GM23338 (cell line): ENCODE measurements at regions not wholly inside any gene's neighbourhood (a gene's known extent, or its start where the extent isn't known, plus 50 kb on each side); places are given as distances from the start of the nearest gene placed in this dataset.
"Not testable (repeated sequence)": the region's sequence is repeated elsewhere in the genome, so short reads cannot be mapped to it uniquely, and the experiment has no call there.

ENCODE experiments used
- ATAC-seq: fragments of 200-7000 bp; cut with Tn5 transposase; 3 replicates; pipeline ENCODE4 v1.9.1; 2020
- DNase-seq: peaks from one replicate; pipeline ENCODE4 v3.0.0-alpha.2; 2015; ENCODE audit warnings: low spot score
- H2AFZ ChIP-seq: fragments of 200-600 bp; sonication (generic); 2 replicates; pipeline ENCODE4 v1.8.0; 2016; ENCODE audit warnings: antibody characterized with exemption, mild to moderate bottlenecking, moderate library complexity
- H3F3A ChIP-seq: fragments of 200-600 bp; sonication (generic); replicated peaks from 2 replicates; pipeline ENCODE4 v1.8.0; 2017; ENCODE audit warnings: antibody characterized with exemption, mixed run types, low read depth
- H3K27ac ChIP-seq: fragments of 200-600 bp; sonication (generic); 2 replicates; pipeline ENCODE4 v1.6.1; 2016; ENCODE audit warnings: low read depth
- H3K27me3 ChIP-seq: fragments of 200-600 bp; sonication (generic); 2 replicates; pipeline ENCODE4 v1.8.0; 2016; ENCODE audit warnings: mild to moderate bottlenecking, mixed run types, moderate library complexity; ENCODE audit not compliant: insufficient read depth
- H3K36me3 ChIP-seq: fragments of 200-600 bp; sonication (generic); 2 replicates; pipeline ENCODE4 v1.8.0; 2016; ENCODE audit warnings: mild to moderate bottlenecking; ENCODE audit not compliant: insufficient read depth
- H3K4me1 ChIP-seq: fragments of 200-600 bp; sonication (generic); 2 replicates; pipeline ENCODE4 v1.8.0; 2016; ENCODE audit warnings: mild to moderate bottlenecking, moderate library complexity; ENCODE audit not compliant: insufficient read depth
- H3K4me2 ChIP-seq: fragments of 200-600 bp; sonication (generic); 2 replicates; pipeline ENCODE4 v1.7.1; 2017; ENCODE audit warnings: mixed run types
- H3K4me3 ChIP-seq: fragments of 200-600 bp; sonication (generic); 2 replicates; pipeline ENCODE4 v1.6.1; 2016; ENCODE audit warnings: mixed run types
- H3K79me2 ChIP-seq: fragments of 200-600 bp; sonication (generic); replicated peaks from 2 replicates; pipeline ENCODE4 v1.8.0; 2017; ENCODE audit warnings: mild to moderate bottlenecking; ENCODE audit not compliant: insufficient read depth
- H3K9me2 ChIP-seq: fragments of 200-600 bp; sonication (generic); 2 replicates; pipeline ENCODE4 v1.8.0; 2017; ENCODE audit not compliant: insufficient read depth
- H4K20me1 ChIP-seq: fragments of 200-600 bp; sonication (generic); replicated peaks from 2 replicates; pipeline ENCODE4 v1.8.0; 2017; ENCODE audit warnings: mild to moderate bottlenecking; ENCODE audit not compliant: insufficient read depth
- H3K27ac Mint-ChIP-seq: 2 replicates; pipeline ENCODE4 v1.8.0; 2020; ENCODE audit warnings: inconsistent platforms, mild to moderate bottlenecking, moderate library complexity, mixed read lengths
- H3K27me3 Mint-ChIP-seq: 3 replicates; pipeline ENCODE4 v1.8.0; 2022; ENCODE audit warnings: low read depth, mild to moderate bottlenecking, moderate library complexity, mixed read lengths, inconsistent platforms; ENCODE audit not compliant: insufficient read depth, poor library complexity
- H3K36me3 Mint-ChIP-seq: 3 replicates; pipeline ENCODE4 v1.8.0; 2021; ENCODE audit warnings: low read depth, mild to moderate bottlenecking, inconsistent platforms, moderate library complexity, mixed read lengths
- H3K4me1 Mint-ChIP-seq: 3 replicates; pipeline ENCODE4 v1.8.0; 2020; ENCODE audit warnings: mild to moderate bottlenecking, inconsistent platforms, mixed read lengths
- H3K4me3 Mint-ChIP-seq: 3 replicates; pipeline ENCODE4 v1.8.0; 2021; ENCODE audit warnings: moderate library complexity, mild to moderate bottlenecking, inconsistent platforms, mixed read lengths
- H3K9me3 Mint-ChIP-seq: 3 replicates; pipeline ENCODE4 v1.8.0; 2020; ENCODE audit warnings: moderate library complexity, mild to moderate bottlenecking, inconsistent platforms, mixed read lengths
- JUNB ChIP-seq: IDR thresholded peaks from one replicate; pipeline ENCODE4 v1.6.1; 2016; ENCODE audit warnings: antibody characterized with exemption; ENCODE audit not compliant: unreplicated experiment
- NANOG ChIP-seq: IDR thresholded peaks from 2 replicates; pipeline ENCODE4 v1.6.1; 2016; ENCODE audit warnings: antibody characterized with exemption, borderline replicate concordance
- TF ChIP-seq, protein P1 (sequence below): fragments of 250-450 bp; sonication (Bioruptor Pico); IDR thresholded peaks from 2 replicates; pipeline ENCODE4 v1.5.0; 2020; ENCODE audit warnings: mild to moderate bottlenecking, moderate library complexity
- TF ChIP-seq, protein P2 (sequence below), 2 experiments: fragments of 200-600 bp in 1 of 2; sonication (generic) in 1 of 2; conservative IDR thresholded peaks; 2 replicates each; pipeline versions ENCODE4 v1.5.1 to v1.6.1; 2016 to 2017; ENCODE audit warnings: antibody characterized with exemption in 2 of 2, low read depth in 2 of 2, mild to moderate bottlenecking in 2 of 2, moderate library complexity in 1 of 2

DNA sequence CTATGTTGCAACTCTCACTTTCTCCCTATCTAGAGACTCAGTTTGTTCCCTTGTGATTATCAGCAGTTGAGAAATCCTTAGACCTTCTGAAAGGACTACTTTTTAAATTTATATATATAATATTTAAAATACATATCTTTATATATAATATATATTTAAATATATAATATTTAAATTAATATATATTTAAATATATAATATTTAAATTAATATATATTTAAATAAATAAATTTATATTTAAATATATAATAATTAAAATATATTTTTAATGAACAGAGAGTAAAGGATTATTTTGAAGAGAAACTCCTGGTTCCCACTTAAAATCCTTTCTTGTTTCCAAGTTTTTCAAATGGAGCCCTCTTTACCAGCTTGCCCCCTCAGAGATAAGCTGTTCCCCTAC, 83.7 kb upstream of the TRIM77 start (continued):
- TF ChIP-seq, protein P1, sequence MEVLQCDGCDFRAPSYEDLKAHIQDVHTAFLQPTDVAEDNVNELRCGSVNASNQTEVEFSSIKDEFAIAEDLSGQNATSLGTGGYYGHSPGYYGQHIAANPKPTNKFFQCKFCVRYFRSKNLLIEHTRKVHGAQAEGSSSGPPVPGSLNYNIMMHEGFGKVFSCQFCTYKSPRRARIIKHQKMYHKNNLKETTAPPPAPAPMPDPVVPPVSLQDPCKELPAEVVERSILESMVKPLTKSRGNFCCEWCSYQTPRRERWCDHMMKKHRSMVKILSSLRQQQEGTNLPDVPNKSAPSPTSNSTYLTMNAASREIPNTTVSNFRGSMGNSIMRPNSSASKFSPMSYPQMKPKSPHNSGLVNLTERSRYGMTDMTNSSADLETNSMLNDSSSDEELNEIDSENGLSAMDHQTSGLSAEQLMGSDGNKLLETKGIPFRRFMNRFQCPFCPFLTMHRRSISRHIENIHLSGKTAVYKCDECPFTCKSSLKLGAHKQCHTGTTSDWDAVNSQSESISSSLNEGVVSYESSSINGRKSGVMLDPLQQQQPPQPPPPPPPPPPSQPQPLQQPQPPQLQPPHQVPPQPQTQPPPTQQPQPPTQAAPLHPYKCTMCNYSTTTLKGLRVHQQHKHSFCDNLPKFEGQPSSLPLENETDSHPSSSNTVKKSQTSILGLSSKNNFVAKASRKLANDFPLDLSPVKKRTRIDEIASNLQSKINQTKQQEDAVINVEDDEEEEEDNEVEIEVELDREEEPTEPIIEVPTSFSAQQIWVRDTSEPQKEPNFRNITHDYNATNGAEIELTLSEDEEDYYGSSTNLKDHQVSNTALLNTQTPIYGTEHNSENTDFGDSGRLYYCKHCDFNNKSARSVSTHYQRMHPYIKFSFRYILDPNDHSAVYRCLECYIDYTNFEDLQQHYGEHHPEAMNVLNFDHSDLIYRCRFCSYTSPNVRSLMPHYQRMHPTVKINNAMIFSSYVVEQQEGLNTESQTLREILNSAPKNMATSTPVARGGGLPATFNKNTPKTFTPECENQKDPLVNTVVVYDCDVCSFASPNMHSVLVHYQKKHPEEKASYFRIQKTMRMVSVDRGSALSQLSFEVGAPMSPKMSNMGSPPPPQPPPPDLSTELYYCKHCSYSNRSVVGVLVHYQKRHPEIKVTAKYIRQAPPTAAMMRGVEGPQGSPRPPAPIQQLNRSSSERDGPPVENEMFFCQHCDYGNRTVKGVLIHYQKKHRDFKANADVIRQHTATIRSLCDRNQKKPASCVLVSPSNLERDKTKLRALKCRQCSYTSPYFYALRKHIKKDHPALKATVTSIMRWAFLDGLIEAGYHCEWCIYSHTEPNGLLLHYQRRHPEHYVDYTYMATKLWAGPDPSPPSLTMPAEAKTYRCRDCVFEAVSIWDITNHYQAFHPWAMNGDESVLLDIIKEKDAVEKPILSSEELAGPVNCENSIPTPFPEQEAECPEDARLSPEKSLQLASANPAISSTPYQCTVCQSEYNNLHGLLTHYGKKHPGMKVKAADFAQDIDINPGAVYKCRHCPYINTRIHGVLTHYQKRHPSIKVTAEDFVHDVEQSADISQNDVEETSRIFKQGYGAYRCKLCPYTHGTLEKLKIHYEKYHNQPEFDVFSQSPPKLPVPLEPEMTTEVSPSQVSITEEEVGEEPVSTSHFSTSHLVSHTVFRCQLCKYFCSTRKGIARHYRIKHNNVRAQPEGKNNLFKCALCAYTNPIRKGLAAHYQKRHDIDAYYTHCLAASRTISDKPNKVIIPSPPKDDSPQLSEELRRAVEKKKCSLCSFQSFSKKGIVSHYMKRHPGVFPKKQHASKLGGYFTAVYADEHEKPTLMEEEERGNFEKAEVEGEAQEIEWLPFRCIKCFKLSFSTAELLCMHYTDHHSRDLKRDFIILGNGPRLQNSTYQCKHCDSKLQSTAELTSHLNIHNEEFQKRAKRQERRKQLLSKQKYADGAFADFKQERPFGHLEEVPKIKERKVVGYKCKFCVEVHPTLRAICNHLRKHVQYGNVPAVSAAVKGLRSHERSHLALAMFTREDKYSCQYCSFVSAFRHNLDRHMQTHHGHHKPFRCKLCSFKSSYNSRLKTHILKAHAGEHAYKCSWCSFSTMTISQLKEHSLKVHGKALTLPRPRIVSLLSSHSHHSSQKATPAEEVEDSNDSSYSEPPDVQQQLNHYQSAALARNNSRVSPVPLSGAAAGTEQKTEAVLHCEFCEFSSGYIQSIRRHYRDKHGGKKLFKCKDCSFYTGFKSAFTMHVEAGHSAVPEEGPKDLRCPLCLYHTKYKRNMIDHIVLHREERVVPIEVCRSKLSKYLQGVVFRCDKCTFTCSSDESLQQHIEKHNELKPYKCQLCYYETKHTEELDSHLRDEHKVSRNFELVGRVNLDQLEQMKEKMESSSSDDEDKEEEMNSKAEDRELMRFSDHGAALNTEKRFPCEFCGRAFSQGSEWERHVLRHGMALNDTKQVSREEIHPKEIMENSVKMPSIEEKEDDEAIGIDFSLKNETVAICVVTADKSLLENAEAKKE (CRISPR knock-in tag), result no peak
- no peak for TF ChIP-seq JUNB
- TF ChIP-seq, protein P2, sequence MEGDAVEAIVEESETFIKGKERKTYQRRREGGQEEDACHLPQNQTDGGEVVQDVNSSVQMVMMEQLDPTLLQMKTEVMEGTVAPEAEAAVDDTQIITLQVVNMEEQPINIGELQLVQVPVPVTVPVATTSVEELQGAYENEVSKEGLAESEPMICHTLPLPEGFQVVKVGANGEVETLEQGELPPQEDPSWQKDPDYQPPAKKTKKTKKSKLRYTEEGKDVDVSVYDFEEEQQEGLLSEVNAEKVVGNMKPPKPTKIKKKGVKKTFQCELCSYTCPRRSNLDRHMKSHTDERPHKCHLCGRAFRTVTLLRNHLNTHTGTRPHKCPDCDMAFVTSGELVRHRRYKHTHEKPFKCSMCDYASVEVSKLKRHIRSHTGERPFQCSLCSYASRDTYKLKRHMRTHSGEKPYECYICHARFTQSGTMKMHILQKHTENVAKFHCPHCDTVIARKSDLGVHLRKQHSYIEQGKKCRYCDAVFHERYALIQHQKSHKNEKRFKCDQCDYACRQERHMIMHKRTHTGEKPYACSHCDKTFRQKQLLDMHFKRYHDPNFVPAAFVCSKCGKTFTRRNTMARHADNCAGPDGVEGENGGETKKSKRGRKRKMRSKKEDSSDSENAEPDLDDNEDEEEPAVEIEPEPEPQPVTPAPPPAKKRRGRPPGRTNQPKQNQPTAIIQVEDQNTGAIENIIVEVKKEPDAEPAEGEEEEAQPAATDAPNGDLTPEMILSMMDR (conservative IDR thresholded peaks at IDR 0.05; ENCODE audit: low read depth in 2 of 2), result no peak
- TF ChIP-seq NANOG, result no peak

DNA sequence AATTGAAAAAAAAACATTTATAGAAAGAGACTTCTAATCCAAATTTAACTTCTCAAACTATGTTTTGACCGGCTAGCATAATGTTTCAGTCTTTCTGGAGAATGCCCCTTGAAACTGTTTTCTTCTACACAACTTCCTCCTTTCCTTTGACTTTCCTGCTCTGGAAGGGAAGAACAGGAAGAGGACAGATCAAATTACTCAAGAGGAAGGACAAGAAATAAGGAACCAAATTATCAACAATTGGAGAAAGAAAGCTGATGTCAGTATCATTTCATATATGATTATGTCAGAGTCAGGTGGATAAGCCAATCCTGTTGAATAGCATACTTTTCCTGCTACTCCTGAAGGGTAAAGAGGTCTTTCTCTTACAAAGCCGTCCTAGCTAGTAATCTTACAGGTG, 83.2 kb upstream of the TRIM77 start:
- not testable (repeated sequence) for H3K4me2 ChIP-seq, ATAC-seq, H3K36me3 Mint-ChIP-seq, H3F3A ChIP-seq, H3K9me3 Mint-ChIP-seq, H3K27me3 ChIP-seq, H3K4me1 Mint-ChIP-seq, DNase-seq, H4K20me1 ChIP-seq, H3K27ac Mint-ChIP-seq, H3K79me2 ChIP-seq, H3K4me3 ChIP-seq, H2AFZ ChIP-seq, H3K9me2 ChIP-seq, H3K4me3 Mint-ChIP-seq, H3K36me3 ChIP-seq, H3K4me1 ChIP-seq, H3K27me3 Mint-ChIP-seq, H3K27ac ChIP-seq
